Stimulated activated naive CD4-positive, alpha-beta T cell (primary cell): ENCODE measurements at regions not wholly inside any gene's neighbourhood (a gene's known extent, or its start where the extent isn't known, plus 50 kb on each side); places are given as distances from the start of the nearest gene placed in this dataset.
"Not testable (repeated sequence)": the region's sequence is repeated elsewhere in the genome, so short reads cannot be mapped to it uniquely, and the experiment has no call there.

Experiments used
- DNase-seq, 6 experiments: peaks; one replicate each; lab custom pipeline; 2025; lab: John Stamatoyannopoulos, UW

DNA sequence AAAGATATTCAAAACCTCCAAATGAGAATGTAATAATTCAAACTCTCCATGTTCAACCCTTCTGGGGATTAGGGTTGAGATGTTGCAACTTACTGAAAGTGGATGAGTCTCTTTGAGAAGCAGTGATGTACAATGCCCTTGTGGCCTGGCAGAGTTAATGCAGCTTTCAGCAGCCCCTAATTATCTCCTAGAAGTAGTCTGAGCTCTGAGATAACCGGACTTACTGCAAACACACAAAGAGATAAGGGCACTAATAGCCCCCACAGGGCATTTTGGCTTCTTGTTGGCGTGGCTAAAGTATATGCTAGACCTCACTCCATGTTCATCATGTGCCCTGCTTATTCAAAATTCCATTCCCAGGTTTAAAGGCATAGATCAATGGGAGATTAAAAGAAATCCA lies 404.7 kb downstream of the NEBL start:
- no peak for DNase-seq

DNA sequence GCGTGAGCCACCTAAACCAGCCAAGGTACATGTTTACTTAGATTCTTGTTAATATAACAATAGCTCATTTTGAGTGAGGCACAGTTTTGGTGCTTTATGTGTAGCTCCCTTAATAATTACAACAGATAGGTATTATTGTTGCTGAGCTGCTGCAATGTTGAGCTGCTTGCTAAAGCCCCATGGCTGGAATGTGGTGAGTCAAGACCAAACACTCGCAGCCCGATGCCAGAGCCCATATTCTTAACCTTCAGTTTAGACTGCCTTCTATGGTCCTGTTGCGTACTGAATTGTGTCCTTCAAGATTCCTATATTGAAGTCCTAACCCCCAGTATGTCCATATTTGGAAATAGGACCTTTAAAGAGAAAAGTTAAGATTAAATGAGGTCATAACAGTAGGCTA lies 407.1 kb downstream of the NEBL start:
- DNase-seq: no peak

DNA sequence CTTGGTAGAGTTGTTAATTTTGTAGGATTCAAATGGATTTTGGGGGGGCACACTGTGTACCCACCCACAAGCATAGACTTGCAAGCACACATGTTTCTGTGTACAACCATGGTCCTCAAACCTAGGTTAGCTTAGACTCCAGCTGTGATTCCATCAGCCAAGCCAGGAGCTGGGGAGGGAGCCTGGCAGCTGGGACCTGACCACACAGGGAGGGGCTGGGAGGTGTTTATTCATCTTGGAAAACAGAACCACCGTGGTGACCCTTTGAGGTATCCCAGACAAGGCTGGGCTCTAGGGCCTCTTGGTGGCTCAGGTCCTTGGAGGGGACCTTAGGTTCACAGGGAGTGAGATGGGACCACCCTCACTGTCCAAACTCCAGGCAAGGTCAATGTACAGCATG lies 410.3 kb downstream of the NEBL start:
- DNase-seq: no peak

DNA sequence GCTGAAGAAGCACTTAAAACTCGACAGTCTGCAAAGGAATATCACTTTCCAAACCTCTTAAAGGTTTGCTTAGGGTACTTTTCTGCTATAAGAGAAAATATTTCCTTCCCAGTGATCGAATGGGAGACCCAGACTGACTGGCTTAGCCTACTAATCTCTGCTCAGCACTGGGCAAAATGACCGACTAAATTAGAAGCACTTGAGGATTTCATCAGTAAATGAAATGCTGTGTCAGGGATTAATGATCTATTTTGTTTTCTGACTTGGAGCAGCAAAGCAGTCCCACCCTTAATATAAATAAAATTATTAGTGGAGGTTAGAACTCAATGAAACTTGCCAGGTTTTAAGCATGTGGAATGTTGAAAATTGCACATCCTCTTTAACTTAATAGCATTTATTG lies 411.6 kb downstream of the NEBL start:
- no peak for DNase-seq

DNA sequence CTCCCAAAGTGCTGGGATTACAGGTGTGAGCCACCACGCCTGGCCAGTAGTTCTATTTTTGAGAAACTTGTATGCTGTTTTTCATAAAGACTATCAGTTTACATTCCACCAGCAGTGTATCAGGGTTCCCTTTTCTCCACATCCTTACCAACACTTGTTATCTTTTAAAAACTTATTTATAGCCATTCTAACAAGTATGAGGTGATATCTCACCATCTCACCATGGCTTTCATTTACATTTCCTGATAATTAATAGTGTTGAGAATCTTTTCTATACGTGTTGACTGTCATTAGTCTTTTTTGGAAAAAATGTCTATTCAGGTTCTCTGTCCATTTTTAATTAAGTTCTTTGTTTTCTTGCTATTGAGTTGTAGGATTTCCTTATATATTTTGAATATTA lies 416.1 kb downstream of the NEBL start:
- DNase-seq: no peak

DNA sequence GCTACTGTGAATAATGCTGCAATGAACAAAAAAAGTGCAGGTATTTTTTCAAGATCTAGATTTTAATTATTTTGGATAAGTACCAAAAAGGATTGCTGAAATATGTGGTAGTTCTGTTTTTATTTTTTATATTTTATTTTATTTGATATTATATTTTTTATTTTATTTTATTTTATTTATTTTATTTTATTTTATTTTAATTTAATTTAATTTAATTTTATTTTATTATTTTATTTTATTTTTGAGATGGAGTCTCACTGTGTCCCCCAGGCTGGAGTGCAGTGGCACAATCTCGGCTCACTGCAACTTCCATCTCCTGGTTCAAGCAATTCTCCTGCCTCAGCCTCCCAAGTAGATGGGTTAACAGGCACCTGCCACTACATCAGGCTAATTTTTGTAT lies 416.5 kb downstream of the NEBL start:
- not testable (repeated sequence) for DNase-seq

DNA sequence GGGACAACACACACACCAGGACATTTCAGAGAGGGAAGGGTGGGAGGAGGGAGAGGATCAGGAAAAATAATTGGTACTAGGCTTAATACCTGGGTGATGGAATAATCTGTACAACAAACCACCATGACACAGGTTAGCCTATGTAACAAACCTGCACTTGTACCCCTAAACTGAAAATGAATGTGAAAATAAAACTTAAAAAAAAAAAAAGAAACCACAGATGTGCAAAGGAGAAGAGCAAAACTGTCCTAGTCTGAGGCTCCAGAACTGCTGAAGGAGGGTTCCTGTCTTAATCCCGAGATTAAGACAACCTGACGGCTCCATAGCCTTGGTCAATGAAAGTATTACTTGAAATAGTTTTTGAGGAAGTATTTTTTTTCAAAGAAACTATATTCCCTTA lies 423.0 kb downstream of the NEBL start:
- DNase-seq: no peak

DNA sequence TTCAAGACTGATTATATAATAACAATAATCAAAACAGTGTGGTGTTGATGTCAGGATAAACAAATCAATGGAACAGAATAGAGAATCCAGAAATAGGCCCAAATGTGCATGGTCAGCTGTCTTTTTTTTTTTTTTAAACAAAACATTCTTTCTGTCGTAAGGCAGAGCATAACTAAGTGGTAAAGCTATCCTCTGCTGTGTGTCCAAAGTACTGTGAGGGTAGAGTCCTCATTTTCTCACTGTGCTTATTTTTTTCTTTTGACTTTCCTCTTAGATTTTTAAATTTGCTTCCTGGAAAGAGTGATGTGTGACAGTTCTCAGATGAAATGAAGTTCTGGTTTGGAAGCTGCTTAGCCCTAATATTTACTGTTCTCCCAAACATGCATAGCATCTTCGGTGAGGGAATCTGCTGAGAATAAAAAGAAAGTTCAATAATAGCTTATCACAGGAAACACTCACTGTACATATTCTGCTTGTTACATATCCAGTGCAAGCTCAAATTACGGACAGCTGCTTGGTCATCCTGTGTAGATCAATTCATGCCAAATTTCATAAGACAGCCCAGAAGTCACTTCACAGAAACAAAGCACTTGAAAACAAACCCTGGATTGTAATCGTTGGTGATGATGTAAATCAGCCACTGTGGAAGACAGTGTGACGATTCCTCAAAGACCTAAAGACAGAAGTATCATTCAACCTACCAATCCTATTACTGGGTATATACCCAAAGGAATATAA lies 423.9 kb downstream of the NEBL start:
- no peak for DNase-seq

DNA sequence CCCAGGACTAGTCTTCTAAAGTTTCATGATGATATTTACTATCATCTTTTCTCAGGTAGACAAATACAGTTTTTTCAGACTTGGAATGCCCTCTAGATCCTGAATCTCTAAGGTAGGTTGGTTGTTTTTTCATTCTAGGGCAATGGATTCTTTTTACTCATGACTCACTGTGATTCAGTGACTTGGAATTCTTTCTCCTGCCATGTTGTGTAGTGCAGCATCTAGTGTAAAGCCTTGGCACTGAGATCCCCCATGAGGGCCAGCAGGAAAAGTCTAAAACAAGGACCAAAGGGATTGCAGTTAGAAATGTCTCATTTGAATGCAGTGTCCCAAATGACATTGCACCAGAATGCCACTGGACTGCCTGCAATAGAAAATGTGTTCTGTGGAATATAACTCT lies 430.4 kb downstream of the NEBL start:
- DNase-seq: no peak

DNA sequence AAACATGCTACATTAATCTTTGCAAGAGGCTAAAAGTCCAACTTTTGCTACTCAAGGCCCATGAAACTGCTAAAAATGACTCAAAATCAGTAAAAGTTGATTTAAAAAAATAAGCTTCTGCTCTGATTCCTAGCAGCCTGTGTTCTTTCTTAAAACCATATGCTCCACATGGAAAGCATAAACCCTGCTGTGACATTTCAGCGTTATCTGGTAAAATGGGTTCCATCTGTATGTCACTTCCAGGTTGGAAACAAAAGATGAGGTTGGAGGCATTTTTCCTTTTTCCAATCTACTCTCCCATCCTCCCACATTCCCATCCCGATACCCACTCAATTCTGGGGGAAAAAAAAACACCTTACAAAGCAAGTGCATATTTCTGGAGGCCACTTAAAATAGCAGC lies 439.5 kb downstream of the NEBL start:
- DNase-seq: no peak

DNA sequence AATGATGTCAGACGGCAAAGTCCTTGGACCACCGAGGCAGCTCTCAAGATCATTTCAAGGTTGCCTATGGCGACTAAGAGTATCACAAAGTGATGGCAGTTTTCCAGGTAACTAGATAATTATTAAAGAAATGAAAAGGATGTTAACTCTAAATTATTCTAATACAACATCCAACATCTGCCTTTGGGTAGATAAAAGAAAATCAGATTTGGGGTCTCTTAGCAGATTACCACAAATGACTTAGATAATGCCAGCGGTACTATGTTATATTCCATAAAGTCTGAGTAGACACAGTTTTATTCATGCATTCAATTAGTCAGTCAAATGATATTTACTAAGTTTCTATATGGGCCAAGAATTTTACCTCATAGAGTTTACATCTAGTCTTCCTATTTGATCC lies 441.3 kb downstream of the NEBL start:
- no peak for DNase-seq

DNA sequence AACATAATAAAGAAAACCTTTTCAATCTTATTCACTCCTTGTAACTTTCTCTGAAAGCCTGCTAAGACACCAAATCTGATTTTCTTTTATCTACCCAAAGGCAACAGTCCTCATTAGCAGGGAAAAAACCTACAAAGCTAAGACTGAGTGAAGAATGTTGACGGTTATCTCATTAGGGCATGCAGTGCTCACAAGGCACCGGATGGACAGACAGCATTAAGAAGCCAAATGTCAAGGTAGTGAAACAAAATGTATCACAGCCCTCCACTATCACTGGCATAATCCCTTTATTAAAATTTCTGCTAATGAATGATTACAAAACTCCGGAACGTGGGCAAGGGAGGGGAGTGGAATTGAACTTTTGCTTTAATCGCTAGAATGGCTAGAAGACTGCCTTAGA lies 442.8 kb downstream of the NEBL start:
- DNase-seq: no peak

DNA sequence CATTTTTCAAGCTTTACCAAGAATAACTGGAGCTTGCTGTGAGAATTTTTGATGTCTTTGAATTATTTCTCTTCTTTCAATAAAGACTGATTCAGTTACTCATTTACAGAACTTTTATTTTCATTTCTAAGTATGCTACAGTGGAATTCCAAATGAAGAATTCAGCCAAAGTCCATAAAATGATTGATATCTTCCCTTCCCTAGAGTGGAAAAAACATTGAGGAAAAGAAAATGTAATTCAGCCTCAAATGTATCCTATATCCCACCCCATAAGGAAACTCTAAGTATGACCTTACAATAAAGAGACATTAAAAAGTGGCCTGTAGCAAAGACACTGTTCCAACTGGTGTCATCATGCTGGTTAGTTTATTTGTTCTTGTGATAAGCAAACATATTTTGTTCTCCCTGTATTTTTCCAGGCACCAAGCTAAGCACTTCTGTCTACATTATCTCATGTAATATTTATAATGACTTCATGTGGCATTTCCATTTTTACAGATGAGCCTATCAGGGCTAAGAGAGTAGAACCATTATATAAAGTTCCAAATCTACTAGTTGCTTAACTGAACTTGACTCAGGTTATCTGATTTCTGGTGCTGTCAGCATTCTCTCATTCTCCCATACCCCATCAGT lies 450.4 kb downstream of the NEBL start:
- DNase-seq: no peak

DNA sequence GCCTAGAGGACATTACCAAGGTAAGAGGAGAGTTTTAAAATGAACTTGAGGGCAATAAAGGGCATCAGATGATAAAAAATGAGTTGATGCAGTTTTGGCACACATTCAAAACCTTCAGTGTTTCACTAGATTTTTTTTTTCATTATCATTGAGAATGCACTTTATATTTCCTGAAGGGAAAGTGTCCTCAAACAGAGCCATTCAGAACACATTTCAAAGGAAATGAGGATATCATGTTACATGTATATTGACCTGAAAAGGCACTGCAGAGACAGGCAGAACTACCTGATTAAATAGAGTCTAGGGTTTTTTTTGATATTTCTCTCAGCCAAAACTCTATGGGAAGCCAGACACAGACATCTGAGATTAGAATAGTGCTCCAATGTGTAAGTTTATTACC lies 454.0 kb downstream of the NEBL start:
- DNase-seq: no peak

DNA sequence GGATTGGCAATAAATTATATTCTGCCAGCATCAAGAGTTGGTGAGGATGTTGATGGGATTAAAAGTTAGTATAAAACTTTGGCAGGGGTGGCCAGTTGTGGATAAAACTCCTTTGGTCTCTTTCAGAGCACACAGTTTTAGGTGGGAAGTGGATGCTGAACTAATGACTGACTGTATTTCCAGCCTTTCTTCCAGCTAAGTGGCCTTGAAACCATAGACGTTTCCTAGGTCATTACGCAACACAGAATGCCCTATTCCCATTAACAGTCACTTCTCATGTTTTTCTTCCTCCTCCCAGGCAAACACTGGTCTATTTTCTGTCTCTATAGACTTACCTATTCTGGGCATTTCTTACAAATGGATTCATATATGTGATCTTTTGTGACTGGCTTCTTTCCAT lies 467.4 kb downstream of the NEBL start:
- DNase-seq: no peak

DNA sequence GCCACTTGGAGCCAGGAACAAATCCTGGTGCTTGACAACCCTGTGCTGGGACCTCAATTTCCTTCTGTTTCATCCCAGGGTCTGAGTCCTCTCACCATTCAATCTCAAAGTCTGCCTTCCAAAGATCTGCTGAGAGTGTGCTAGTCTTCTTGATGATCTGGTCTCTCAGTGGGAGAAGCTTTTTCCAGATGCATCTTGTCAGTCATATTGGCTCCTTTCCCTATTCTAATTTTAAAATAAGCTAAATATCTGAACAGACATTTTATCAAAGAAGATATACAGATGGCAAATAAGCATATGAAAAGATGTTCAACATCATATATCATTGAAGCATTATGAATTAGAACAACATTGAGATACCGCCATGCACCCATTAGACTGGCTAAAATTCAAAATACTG lies 469.3 kb downstream of the NEBL start:
- DNase-seq: no peak

DNA sequence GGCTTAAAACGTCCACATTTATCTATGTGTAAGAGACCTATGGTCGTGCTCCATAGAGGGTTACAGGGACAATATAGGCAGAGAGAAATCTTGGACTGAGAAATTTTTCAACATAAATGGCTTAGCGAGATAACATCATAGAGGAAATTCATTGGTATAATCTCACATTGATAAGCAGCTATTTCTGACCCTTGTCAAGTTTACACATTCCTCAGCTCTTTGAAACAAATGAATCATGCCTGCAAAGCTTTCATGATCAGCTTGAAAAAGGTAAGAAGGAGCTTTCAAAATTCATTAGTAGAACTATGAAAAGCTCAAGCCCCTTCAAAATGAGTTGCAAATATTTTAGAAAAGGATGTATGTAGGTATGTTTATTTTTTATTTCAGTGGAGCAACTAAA lies 478.8 kb downstream of the NEBL start:
- no peak for DNase-seq

DNA sequence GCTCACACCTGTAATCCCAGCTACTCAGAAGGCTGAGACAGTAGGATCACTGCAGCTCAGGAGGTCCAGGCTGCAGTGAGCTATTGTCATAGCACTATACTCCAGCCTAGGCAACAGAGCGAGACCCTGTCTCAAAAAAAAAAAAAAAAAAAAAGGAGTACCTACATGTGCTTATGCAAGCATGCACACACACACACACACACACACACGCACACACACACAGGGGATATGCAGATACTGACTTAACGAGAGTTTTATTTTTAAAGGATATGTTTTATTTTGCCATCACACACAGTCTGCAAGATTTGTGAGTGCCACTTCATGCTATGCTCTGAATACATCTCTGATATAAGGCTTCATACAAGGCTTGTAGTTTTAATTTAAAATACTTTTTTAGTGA lies 479.3 kb downstream of the NEBL start:
- no peak for DNase-seq

DNA sequence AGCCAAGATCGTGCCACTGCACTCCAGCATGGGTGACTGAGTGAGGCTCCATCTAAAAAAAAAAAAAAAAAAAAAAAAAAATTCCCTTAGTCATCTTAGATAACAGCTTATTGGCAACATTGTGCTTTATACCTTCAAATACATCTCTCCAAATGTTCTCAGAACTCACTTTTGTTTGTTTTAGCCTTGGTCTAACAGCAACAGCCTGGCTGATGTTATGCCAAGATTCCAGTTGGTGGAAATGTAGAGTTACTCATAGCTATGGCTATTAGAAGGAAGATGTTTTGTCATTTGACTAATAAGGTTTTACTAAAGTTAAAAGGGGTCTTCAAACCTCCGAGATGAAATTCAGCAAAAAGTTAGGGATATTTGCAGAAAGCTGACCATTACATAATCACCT lies 481.4 kb downstream of the NEBL start:
- DNase-seq: no peak

DNA sequence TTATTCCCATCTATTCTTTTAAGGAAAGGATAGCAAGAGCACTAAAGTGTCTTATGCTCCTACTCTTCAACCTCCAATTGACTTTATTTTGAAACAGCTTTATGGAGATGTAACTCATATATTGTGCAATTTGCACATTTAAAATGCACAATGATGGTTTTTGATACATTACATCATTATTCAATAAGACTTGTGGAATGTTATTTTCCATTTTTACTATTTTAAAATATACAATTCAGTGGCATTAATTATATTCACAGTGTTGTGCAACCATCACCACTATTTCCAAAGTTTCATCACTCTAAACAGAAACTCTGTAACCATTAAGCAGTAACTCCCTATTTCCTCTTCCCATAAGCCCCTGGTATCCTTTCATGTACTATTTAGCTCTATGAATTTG lies 489.8 kb downstream of the NEBL start:
- no peak for DNase-seq

DNA sequence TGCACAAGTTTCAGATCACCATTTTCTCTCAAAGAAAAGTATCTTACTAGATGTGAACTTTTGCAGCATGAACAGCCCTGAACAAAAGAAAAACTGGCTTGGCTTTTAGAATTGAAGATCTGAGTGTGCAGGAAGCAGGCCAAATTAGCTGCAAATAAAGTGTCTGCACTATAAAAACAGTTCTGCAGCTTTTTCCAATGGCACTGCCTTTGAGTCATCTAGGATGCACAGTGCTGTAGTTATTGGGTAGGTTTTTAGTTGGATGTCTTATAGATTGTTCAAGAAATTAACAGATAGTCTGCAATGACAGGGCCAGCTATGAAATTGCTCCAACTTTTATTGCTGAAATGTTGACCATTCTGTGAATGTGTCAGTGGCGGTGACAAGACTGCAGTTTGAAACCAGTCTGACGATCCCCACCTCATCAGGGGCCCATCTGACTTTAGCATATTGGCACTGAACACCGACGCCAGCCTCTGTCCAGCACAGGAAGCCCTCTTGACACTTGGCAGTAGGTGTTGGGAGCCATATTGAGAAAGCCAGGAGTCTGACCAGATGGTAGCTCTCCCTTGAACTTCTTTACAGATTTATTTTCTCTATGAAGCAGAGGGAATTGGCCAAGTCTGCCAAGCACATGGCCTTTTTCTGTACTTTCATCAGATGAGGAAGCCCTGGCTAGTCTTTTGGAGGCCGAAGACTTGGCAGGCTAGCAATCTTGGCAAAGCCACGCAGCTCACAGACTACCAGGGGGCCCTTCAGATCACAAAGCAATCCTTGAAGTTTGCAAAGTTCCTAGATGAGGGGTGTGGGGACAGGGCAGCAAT lies 490.6 kb downstream of the NEBL start:
- no peak for DNase-seq

DNA sequence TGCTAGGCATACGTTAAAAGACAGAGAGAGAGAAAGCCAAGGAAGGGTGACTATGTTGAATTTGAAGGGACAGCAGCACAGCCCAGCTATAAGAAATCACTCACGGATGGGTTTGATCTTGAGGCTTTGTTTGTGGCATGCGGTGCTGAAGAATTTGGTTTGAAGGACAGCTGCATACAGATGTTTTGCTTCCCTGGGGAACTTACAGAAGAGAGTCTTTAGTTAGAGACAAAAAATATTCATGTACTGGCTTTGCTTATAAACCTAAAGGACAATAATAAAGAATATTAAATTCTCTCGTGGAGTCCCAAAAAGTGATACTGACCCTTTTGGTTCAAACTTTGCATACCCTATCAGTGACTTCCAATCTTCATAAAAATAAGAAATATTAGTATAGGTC lies 491.4 kb downstream of the NEBL start:
- no peak for DNase-seq

DNA sequence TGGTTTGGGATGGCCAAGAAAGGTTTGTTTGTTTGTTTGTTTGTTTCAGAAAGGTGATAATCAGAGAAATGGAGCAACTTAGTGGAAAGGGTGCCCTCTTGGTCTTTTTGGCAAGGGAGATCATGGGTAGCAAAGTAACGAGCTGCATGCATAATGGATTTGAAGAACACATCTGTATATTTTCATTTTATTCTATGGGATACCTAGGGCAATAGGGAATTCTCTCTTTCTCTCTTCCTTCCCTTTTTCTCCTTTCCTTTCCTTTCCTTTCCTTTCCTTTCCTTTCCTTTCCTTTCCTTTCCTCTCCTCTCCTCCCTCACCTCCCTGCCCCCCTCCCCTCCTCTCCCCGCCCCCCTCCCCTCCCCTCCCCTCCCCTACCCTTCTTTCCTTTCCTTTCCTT lies 492.1 kb downstream of the NEBL start:
- DNase-seq: no peak
